NCI-H128 (cell line): ENCODE measurements at regions not wholly inside any gene's neighbourhood (a gene's known extent, or its start where the extent isn't known, plus 50 kb on each side); places are given as distances from the start of the nearest gene placed in this dataset.
"Not testable (repeated sequence)": the region's sequence is repeated elsewhere in the genome, so short reads cannot be mapped to it uniquely, and the experiment has no call there.

Experiments
- DNase-seq: peaks from one replicate; lab custom pipeline; 2025; ENCODE audit not compliant: unreplicated experiment; lab: John Stamatoyannopoulos, UW

DNA sequence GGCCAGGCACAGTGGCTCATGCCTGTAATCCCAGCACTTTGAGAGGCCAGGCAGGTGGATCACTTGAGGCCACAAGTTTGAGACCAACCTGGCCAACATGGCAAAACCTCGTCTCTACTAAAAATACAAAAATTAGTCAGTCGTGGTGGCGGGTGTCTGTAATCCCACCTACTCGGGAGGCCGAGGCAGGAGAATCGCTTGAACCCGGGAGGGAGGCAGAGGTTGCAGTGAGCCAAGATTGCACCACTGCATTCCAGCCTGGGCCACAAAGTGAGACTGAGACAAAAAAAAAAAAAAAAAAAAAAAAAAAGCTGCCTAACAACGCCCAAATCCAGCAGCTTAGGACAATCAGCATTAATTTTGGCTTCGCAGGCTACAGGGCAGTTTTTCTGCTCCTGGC is 167.1 kb downstream of the GOSR1 start:
- not testable (repeated sequence) for DNase-seq

DNA sequence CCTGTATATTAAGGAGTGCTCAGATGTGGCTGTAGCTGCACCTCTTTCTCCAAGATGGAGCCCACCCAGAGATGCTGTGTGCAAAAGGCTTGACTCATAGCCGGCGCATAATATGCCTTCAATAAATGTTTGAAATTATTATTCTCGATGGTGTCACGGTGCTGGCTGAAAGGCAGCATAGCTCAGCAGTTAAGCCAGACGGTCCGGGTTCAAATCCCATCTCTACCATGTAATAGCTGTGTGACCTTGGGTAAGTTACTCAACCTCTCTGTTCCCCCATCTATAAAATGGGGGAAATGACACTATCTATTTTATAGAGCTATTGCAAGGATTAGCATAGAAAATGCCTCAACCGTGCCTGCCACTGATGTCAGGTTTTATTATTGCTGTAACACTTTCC is 164.2 kb downstream of the GOSR1 start:
- DNase-seq = not testable (repeated sequence)

DNA sequence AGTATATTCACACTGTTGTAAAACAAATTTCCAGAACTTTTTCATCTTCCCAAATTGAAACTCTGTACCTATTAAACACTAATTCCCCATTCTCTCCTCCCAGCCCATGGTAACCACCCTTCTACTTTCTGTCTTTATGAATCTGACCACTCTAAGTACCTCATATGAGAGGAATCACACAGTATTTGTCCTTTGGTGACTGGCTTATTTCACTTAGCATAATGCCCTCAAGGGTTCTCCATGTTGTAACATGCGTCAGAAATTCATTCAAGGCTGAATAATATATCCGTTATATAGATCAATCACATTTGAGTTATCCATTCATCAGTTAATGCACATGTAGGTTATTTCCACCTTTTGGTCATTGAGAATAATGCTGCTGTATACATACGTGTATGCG is 162.2 kb downstream of the GOSR1 start:
- not testable (repeated sequence) for DNase-seq

DNA sequence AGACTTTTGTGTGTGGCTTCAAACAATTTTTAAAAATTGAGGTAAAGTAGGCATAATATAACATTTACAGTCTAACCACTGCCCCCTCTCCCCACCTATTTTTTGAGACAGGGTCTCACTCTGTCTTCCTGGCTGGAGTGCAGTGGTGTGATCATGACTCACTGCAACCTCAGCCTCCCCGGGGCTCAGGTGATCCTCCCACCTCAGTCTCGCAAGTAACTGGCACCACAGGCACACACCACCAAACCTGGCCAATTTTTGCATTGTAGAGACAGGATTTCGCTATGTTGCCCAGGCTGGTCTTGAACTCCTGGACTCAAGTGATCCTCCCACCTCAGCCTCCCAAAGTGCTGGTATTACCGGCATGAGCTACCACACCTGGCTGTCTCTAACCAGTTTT is 161.8 kb downstream of the GOSR1 start:
- DNase-seq = not testable (repeated sequence)

DNA sequence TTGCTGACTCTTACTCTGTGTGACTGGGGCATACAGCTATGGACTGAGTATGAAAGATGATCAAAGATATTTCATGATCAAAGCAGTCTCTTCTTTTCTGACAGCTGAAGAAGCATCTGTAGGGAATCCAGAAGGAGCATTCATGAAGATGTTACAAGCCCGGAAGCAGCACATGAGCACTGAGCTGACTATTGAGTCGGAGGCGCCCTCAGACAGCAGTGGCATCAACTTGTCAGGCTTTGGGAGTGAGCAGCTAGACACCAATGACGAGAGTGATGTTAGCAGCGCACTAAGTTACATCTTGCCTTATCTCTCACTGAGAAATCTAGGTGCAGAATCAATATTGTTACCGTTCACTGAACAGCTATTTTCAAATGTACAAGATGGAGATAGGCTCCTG is 154.4 kb downstream of the GOSR1 start:
- not testable (repeated sequence) for DNase-seq

DNA sequence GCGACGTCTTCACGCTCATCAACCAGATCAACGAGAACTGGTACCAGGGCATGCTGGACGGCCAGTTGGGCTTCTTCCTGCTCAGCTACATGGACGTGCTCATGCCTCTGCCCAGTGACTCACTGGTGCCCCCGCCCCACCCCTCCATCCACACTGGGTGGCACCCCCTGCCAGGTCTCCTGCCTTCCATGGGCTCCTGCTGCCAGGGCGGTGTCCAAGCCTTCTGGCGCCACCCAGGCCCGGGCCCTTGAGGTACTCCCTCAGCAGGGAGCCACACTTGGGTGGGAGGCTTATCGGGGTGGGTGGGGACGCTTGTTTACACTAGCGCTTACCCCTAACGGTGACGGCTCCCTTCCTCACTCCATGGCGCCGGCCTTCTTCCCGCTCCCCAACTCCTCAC is 148.2 kb downstream of the GOSR1 start:
- DNase-seq = not testable (repeated sequence)

DNA sequence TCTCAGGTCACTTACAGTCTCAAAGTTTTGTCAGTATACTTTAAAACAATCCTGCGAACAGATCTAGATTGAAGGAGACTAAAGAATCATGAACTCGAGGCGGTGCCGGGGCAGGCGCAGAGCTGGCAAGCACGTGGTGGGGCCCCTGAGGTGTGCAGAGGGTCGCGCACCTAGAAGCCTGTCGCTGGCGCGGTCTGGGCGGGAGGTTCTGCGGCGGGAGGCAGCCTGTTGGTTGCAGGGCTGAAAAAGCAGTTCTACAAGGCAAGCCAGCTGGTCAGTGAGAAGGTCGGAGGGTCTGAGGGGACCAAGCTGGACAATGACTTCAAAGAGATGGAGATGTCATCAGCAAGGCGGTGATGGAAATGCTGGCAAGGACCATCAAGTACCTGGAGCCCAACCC is 147.0 kb downstream of the GOSR1 start:
- not testable (repeated sequence) for DNase-seq

DNA sequence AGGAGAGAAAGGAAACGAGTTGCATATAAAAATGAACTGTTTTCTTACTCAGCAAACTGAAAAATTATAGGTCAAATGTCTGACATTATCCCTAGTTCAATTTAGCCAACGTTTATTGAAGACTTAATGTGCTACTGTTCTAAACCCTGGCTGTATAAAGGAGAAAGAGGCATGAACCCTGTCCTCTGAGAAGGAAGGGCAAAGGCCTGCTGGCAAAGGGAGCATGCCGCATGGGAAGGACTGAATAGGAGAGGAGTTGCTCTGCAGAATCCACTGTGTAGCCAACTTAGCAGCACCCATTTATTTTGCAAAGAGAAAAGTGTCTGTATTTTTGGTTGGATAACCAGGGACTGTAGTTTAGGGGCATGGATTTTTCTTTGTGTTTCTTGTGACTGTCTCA is 132.5 kb downstream of the GOSR1 start:
- not testable (repeated sequence) for DNase-seq

DNA sequence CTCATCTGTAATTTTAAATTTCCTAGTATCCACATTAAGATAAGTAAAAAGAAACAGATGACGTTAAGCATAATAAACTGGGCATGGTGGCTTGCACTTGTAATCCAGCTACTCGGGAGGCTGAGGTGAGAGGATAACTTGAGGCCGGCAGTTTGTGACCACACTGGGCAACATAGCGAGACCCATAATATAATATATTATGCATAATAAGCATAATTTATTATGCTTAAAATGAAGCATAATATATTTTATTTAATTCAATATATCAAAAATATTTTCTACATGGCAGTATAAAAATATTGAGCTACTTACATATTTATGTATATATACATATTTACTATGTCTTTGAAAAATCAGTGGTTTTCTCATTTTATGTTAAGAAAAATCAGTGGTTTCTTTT is 128.3 kb downstream of the GOSR1 start:
- DNase-seq = no peak

DNA sequence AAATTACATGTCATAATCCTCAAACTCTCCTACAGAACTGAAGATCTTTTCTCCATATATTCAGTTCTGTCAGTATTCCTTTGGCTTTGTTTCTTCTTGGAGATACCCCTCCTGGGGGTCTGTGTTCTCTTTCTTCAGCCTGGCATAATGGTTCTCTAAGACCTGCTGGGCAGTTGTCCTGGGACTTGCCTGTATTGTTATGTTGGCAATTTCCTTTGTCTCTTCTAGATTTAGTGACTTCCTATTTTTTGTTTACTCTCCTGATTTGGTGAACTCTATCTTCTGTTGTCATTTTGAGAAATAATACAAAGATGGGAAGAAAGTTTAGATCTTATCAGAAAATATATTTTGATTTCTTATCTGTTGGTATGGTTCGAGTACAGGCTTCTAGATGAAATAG is 127.8 kb downstream of the GOSR1 start:
- no peak for DNase-seq

DNA sequence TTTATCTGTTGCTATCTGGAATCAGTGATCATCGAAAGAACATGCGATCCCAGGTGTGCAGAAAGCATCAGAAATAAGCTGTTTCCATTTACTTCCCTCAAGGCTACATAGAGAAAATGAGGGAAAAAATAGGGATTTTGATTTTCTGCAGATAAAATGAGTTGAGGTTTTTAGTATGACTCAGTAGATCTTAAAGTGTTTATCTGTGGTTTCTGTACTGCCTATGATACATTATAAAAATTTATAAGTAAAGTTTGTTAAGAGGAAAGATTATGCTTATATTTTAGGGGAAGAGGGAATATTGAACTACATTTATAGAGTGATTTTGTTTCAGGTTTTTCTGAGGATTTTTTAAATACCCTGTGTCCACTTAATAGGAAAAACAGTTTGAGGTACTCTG is 125.2 kb downstream of the GOSR1 start:
- DNase-seq = not testable (repeated sequence)

DNA sequence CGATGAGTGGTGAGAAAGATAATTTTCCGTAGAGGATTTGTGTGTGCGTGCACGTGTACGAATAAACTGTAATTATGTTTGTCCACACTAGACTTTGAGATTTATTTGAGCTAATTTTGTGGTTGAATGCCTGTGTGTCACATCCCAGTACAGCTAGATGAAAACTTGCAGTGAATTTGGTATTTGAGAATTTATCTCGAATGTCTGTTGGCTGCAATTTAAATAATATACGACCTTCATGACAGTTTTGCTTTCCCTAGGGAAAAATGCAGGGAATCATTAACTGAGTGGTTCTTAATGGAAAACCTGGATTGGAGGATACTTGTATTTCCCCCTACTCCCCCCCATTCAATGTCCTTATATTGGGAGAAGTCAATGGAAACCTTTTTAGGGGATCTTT is 124.8 kb downstream of the GOSR1 start:
- DNase-seq = not testable (repeated sequence)

DNA sequence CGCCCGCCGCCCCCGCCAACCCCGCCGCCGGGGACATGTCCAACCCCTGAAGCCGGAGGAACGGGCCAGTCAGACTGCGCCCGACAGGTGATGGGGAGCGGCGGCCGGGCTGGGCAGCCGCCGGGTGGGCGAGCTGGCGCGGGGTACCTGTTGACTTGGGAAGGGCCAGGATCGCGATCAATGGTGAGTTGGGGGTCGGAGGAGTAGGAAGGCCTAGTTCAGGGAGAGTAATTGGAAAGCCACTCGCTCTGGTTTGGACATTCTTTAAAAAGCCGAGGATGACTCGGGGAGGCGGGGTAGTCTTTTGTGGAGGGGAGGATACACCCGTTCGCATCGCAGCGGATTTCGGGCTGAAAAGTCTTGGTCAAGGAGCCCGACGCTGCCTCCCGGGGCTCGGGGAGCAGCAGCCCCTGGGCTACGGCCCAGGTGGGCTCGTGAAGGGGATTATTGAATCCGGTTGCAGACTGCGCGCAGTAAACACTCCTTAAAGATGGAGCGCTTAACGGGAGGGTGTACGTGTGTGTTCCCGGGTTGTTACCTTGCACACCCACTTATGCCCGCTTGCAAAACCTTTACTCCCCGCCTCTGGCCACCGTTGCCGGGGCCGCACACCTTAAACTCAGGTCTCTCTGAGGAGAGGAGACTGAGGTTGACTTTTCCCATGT is 123.8 kb downstream of the GOSR1 start:
- DNase-seq = no peak

DNA sequence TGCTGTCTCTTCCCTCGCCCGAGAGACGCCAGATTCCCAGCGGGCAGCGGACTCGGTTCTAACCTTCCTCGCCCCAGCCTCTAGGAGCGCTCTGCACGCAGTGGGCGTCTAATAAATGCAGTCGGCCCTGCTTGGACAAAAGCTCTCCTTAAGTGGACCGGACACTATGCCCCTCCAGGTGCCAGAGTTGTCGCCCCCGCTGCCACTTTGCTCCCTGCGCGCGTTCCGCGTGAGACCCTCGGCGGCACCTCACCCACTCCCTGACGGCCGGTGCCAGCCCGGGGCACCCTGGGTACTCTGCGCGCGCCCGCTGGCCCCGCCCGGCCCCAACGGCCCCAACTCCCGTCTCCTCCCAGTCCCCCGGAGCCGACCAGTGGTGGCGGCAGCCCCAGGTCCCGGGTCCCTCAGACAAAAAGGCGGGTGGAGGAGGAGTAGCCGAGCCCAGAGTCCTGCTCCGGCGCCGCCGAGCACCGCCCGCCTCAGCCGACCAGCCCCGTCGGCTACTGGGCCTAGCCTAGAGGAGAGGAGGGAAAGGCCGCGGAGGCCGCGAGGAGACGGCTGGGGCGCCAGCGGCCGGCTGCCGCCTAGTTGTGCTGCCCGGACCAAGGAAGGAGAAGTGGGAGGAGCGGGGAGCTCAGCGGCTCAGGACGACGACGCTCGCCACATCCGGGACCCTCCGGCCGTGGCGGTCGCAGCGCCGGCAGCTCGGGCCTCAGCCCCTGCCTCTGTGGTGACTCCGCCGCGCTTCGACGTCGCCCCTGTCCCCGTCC is 123.0 kb downstream of the GOSR1 start:
- DNase-seq = peak; percentile 40

DNA sequence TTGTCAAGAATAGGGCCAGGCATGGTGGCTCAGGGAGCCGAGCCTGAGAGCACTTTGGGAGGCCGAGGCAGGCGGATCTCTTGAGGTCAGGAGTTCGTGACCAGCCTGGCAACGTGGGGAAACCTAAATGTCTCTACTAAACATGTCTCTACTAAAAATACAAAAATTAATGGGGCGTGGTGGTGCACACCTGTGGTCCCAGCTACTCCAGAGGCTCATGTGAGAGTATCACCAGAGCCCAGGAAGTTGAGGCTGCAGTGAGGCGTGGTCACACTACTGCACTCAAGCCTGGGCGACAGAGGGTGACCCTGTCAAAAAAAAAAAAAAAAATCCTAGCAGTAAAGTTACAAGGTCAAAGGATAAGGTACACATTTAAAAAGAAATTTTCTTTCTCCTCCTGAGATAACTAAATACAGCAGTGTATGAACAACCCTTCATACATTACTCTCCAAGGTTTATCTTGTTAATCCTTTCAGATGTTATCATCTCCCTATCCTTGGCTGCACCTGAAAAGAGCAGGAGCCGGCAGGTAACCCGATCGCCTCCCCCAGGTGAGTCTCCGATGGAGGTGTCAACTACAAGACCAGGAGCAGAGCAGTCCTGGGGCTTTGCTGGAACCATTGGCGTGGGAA is 122.3 kb downstream of the GOSR1 start:
- DNase-seq = no peak

DNA sequence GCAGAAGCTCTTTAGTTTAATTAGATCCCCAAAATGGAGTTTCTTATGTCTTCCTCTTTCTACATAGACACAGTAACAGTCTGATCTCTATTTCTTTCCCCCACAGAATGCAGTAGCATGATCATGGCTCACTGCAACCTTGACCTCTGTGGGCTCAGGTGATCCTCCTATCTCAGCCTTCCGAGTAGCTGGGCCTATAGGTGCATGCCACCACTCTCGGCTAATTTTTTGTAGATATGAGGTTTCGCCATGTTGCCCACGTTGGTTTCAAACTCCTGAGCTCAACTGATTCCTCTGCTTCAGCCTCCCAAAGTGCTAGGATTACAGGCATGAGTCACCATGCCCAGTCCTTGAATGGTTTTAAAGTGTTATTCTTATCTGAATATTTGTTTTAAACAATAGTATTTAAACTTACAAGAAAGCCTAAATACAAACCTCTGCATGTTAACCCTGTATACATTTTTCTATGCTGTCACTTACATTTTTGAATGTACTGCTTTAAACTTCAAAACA is 120.6 kb downstream of the GOSR1 start:
- DNase-seq = no peak

DNA sequence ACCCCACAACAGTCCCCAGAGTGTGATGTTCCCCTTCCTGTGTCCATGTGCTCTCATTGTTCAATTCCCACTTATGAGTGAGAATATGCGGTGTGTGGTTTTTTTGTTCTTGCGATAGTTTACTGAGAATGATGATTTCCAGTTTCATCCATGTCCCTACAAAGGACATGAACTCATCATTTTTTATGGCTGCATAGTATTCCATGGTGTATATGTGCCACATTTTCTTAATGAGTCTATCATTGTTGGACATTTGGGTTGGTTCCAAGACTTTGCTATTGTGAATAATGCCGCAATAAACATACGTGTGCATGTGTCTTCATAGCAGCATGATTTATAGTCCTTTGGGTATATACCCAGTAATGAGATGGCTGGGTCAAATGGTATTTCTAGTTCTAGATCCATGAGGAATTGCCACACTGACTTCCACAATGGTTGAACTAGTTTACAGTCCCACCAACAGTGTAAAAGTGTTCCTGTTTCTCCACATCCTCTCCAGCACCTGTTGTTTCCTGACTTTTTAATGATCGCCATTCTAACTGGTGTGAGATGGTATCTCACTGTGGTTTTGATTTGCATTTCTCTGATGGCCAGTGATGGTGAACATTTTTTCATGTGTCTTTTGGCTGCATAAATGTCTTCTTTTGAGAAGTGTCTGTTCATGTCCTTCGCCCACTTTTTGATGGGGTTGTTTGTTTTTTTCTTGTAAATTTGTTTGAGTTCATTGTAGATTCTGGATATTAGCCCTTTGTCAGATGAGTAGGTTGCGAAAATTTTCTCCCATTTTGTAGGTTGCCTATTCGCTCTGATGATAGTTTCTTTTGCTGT is 120.0 kb downstream of the GOSR1 start:
- DNase-seq = not testable (repeated sequence)

DNA sequence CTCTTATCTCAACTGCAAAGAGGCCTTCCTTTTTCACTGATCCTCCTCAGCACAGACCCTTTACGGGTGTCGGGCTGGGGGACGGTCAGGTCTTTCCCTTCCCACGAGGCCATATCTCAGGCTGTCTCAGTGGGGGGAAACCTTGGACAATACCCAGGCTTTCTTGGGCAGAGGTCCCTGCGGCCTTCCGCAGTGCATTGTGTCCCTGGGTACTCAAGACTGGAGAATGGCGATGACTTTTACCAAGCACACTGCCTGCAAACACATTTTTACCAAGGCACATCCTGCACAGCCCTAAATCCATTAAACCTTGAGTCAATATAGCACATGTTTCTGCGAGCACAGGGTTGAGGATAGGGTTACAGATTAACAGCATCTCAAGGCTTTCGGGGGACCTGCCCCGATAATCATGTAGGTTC is 117.8 kb downstream of the GOSR1 start:
- not testable (repeated sequence) for DNase-seq

DNA sequence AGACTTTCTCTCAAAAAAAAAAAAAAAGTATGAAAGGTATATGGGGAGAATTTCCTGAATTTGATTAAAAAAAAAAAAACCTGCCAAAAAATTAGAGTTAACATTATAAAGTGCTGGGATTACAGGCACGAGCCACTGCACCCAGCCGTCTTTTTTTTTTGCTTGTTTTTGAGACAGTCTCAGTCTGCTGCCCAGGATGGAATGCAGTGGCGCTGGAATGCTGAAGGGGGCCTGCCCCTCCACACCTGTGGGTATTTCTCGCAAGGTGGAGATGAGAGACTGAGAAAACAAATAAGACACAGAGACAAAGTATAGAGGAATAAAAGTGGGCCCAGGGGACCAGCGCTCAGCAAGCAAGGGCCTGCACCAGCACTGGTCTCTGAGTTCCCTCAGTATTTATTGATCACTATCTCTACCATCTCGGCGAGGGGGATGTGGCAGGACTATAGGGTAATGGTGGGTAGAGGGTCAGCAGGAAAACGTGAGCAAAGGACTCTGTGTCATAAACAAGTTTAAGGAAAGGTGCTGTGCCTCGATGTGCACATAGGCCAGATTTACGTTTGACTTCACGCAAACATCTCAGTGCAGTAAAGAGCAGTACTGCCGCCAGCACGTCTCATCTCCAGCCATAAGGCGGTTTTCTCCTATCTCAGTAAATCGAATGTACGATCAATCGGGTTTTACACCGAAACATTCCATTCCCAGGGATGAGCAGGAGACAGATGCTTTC is 117.2 kb downstream of the GOSR1 start:
- no peak for DNase-seq

DNA sequence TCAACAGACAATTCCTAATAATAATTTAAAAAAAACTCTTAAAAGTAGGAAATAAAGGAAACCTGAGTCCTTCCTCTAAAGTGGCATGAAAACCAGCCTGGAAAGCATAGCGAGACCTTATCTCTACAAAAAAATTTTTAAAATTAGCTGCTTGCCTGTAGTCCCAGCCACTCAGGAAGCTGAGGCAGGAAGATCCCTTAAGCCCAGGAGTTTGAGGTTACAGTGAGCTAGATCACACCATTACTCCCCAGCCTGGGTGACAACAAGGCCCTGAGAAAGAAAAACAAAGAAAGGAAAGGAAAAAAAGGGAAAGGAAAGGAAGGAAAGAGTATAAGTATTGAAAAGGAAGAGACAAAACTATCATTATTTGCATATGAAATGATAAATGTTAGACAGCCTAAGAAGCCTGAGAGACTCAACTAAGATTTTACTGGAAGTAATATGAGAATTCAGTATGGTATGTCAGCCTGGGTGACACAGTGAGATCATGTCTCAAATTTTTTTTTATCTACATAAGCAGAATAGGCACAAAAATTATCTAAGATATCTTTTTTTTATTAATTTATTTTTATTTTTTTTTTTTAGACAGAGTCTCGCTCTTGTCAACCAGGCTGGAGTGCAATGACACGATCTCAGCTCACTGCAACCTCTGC is 113.0 kb downstream of the GOSR1 start:
- DNase-seq = no peak
